ENCODE measurements at regions not wholly inside any gene's neighbourhood (a gene's known extent, or its start where the extent isn't known, plus 50 kb on each side); places are given as distances from the start of the nearest gene placed in this dataset.
"Not testable (repeated sequence)": the region's sequence is repeated elsewhere in the genome, so short reads cannot be mapped to it uniquely, and the experiment has no call there.

DNA sequence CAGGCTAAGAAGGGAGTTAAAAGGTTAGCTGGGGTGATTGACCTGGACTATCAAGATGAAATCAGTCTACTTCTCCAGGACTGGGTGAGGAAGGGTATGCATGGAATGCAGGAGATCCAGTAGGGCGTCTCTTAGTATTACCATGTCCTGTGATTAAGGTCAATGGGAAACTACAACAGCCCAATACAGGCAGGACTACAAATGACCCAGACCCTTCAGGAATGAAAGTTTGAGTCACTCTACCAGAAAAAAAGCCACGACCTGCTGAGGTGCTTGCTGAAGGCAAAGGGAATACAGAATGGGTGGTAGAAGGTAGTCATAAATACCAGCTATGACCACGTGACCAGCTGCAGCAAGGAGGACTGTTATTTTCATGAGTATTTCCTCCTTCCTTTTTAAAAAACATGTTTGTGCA, 249.7 kb upstream of the CYRIA start:
- DNase-seq, H3K36me3 ChIP-seq, H3K9me3 ChIP-seq, H3K4me3 ChIP-seq, H3K27me3 ChIP-seq: not testable (repeated sequence)

GRCh38 chr2:16911746-16912145, 246.1 kb upstream of the CYRIA start:
- H3K4me3 ChIP-seq, result no peak overlapping the region

GRCh38 chr2:16908656-16909055, 243.0 kb upstream of the CYRIA start:
- no peaks in the 10 kb centered on the region for H3K36me3 ChIP-seq
- H3K9me3 ChIP-seq, result no peaks in the 10 kb centered on the region
- H3K4me3 ChIP-seq, result no peak overlapping the region
- DNase-seq, result no peak
- H3K27me3 ChIP-seq, result no peaks in the 10 kb centered on the region

More at GRCh38 chr2:16911746-16912145, 246.1 kb upstream of the CYRIA start:
- no peaks in the 10 kb centered on the region for H3K9me3 ChIP-seq
- DNase-seq, result no peak
- no peaks in the 10 kb centered on the region for H3K27me3 ChIP-seq
- H3K36me3 ChIP-seq, result no peaks in the 10 kb centered on the region

DNA sequence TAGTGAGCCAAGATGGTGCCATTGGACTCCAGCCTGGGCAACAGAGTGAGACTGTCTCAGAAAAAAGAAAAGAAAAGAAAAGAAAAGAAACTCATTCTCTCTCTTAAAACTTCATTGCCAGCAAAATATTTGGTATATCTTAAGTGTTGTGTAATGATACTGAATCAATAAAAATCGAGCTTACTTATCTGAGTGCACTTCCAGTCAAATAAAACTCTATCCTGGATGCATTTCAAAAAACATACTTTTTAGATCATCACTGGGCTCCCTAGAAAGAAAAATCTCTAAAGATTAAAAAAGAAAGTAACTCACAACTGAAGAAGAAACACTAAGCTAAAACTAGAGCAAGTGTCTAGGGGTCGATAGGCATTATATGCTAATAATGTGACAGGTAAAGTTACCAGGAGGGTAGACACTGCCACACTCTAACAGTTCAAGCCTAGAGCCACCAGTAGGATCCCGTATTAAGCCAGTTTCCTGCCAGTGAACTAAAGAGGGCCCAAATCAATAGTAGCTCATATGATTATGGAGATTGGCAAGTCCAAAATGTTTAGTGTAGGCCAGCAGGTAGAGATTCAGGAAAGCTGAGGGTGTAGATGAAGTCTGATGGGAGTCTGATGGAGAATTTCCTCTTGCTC, 242.1 kb upstream of the CYRIA start:
- Histone ChIP-seq H3K36me3 (no peaks in the 10 kb centered on the region), H3K4me3 (no peak overlapping the region), H3K9me3 (no peaks in the 10 kb centered on the region), H3K27me3 (no peaks in the 10 kb centered on the region)
- no peak for DNase-seq

DNA sequence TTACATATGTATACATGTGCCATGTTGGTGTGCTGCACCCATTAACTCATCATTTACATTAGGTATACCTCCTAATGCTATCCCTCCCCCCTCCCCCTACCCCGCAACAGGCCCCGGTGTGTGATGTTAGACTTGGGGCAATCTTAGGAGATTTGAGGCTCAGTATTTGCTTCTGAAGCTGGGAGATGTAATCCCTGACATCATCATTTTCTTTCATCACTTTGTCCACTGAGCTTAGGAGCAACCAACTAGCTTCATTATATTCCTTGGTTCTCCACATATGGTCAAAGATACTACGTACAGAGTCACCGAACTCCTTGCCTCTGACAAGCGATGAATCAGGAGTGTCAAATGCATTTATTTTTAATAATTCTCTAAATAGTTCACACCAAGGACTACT, 239.7 kb upstream of the CYRIA start:
- not testable (repeated sequence) for DNase-seq, H3K9me3 ChIP-seq, H3K4me3 ChIP-seq, H3K36me3 ChIP-seq, H3K27me3 ChIP-seq

DNA sequence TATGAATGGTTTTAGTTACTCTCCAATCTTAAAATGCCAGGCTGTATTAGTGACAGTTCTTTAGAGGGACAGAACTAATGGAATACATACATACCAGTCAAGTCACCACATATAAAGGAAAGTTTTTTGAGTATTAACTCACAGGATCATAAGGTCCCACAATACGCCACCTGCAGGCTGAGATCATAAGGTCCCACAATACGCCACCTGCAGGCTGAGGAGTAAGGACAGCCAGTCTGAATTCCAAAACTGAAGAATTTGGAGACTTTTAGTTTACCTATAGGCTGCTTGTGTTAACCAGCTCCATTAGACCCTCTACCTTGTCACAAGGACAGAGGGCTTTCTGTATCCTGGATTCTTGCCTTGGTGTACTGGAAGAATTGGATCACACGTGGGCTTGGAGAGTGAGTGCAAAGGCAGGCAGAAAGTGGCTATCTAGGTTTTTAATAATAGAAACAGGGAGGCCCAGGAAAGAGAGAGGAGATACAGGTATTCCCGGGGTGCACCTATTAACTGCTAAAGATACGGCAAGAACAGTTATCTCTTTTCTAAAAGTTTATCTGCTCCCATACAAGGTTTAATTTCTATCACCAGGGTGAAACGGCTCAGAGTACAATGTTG, 234.9 kb upstream of the CYRIA start:
- Histone ChIP-seq H3K36me3 (no peaks in the 10 kb centered on the region), H3K27me3 (no peaks in the 10 kb centered on the region), H3K4me3 (no peak overlapping the region), H3K9me3 (no peaks in the 10 kb centered on the region)
- peak; percentile 15 for DNase-seq

- Histone ChIP-seq H3K9me3 (no peaks in the 10 kb centered on the region), H3K27me3 (no peaks in the 10 kb centered on the region), H3K36me3 (no peaks in the 10 kb centered on the region), H3K4me3 (no peak overlapping the region)
- no peak for DNase-seq
These were observed 234.3 kb upstream of the CYRIA start for GRCh38 chr2:16899958-16900357.

- DNase-seq, result no peak
- Histone ChIP-seq H3K4me3 (no peak overlapping the region), H3K27me3 (no peaks in the 10 kb centered on the region), H3K36me3 (no peaks in the 10 kb centered on the region), H3K9me3 (no peaks in the 10 kb centered on the region)
These were observed 224.4 kb upstream of the CYRIA start for GRCh38 chr2:16890081-16890480.

DNA sequence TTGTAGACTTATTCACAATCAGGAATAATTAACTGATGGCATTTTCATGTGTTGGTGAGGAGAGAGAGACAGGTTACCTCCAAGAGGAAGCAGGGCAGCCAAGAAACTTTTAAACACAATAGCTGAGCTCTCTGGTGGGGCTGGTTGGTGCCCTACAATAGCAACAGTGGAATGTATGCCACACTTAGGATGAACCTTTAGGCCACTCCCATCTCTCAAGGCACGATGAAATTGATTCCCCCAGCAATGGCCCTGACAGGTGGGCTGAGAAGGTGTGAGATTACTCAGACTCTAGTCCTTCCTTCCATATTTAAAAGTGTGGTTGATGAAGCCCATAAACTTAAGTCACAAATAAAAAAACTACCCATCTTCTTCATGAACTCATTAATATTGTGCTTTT, 219.4 kb upstream of the CYRIA start:
- DNase-seq, result no peak
- H3K27me3 ChIP-seq, result no peaks in the 10 kb centered on the region
- no peak overlapping the region for H3K4me3 ChIP-seq
- H3K36me3 ChIP-seq, result no peaks in the 10 kb centered on the region
- no peaks in the 10 kb centered on the region for H3K9me3 ChIP-seq

DNA sequence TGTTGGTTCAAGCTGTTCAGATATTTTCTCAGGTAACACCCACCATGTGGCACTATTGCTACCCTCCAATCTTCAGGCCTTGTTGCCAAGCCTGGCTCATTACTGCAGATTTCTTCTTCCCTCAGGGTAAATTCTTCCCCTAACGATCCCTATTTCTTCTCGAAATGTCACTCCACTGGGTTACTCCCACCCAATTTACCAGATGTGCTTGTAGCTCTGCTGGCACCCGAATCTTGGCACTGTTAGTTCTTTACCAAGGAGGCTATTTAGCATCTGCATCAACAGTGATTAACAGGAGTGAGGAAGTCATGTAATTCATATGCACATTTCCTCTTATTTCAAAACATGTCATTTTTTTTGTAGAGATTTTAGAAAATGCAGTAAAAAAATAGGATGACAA, 217.1 kb upstream of the CYRIA start:
- Histone ChIP-seq H3K9me3 (no peaks in the 10 kb centered on the region), H3K4me3 (no peak overlapping the region), H3K27me3 (no peaks in the 10 kb centered on the region), H3K36me3 (no peaks in the 10 kb centered on the region)
- DNase-seq, result no peak

GRCh38 chr2:16881122-16881521, 215.5 kb upstream of the CYRIA start:
- DNase-seq, result no peak
- Histone ChIP-seq H3K4me3 (no peak overlapping the region), H3K36me3 (no peaks in the 10 kb centered on the region), H3K27me3 (no peaks in the 10 kb centered on the region), H3K9me3 (no peaks in the 10 kb centered on the region)

- Histone ChIP-seq H3K36me3 (no peaks in the 10 kb centered on the region), H3K27me3 (no peaks in the 10 kb centered on the region), H3K9me3 (no peaks in the 10 kb centered on the region), H3K4me3 (no peak overlapping the region)
- no peak for DNase-seq
These were observed 205.8 kb upstream of the CYRIA start for GRCh38 chr2:16871411-16871810.

- no peaks in the 10 kb centered on the region for H3K9me3 ChIP-seq
- DNase-seq, result no peak
- no peaks in the 10 kb centered on the region for H3K27me3 ChIP-seq
- H3K4me3 ChIP-seq, result no peak overlapping the region
- no peaks in the 10 kb centered on the region for H3K36me3 ChIP-seq
These were observed 204.9 kb upstream of the CYRIA start for GRCh38 chr2:16870491-16871076.

GRCh38 chr2:16869711-16870110, 204.1 kb upstream of the CYRIA start:
- no peak for DNase-seq
- H3K9me3 ChIP-seq, result no peaks in the 10 kb centered on the region
- no peak overlapping the region for H3K4me3 ChIP-seq
- H3K36me3 ChIP-seq, result no peaks in the 10 kb centered on the region
- no peaks in the 10 kb centered on the region for H3K27me3 ChIP-seq

DNA sequence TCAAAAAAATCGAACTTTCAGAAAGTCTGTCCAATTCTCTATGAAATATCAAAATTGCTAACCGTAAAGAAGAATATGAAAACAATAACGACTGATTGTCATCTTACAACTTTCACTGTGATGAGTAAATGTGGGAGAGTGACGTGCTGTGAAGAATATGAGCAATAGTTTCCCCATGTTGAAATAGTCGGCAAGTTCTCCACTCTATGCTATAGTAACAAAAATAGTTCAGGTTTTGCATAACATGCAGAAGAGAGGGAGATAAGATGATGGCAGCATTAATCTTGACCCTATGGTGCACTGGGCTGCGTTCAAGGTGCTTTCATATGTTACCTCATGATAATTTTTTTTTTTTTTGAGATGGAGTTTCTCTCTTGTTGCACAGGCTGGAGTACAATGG, 196.8 kb upstream of the CYRIA start:
- DNase-seq, result no peak
- H3K4me3 ChIP-seq, result no peak overlapping the region
- H3K36me3 ChIP-seq, result no peaks in the 10 kb centered on the region
- no peaks in the 10 kb centered on the region for H3K27me3 ChIP-seq
- no peaks in the 10 kb centered on the region for H3K9me3 ChIP-seq

DNA sequence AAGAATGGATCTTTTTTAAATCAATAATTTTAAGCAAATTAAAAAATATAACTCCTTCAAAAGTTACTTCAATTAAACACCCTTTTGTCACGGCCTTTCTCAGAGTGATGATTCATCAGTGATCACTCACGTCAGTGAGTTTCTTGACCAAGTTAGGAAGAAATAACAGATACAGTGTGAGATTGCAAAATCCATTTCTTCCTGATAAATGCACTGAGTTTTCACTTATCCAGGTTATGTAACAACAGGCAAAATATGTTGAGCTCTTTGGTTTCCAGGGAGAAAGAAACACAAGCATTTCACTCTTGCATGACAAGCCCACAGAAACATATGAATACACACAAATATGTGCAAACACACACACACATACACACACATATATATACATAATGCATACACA, 195.9 kb upstream of the CYRIA start:
- DNase-seq, result no peak
- no peak overlapping the region for H3K4me3 ChIP-seq
- no peaks in the 10 kb centered on the region for H3K36me3 ChIP-seq
- no peaks in the 10 kb centered on the region for H3K27me3 ChIP-seq
- H3K9me3 ChIP-seq, result no peaks in the 10 kb centered on the region

DNA sequence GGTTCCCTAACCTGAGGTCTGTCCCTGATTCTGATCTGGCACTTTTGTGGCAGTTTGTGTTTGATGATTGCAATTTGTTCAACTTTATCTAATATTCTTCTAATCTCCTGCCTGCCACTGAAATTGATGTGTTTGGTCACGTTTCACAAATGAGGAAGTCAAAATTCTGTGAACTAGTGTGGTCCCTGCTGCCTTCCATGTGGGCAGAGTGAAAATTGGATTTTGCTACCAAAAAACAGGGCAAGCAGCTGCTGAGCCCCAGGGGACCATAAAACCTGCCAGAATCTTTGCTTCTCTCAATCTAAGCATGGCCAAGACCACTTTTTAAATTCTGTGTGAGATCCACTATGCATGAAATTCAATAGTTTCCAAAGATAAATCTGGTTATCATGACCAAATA, 195.5 kb upstream of the CYRIA start:
- H3K9me3 ChIP-seq, result no peaks in the 10 kb centered on the region
- H3K27me3 ChIP-seq, result no peaks in the 10 kb centered on the region
- H3K36me3 ChIP-seq, result no peaks in the 10 kb centered on the region
- H3K4me3 ChIP-seq, result no peak overlapping the region
- no peak for DNase-seq

DNA sequence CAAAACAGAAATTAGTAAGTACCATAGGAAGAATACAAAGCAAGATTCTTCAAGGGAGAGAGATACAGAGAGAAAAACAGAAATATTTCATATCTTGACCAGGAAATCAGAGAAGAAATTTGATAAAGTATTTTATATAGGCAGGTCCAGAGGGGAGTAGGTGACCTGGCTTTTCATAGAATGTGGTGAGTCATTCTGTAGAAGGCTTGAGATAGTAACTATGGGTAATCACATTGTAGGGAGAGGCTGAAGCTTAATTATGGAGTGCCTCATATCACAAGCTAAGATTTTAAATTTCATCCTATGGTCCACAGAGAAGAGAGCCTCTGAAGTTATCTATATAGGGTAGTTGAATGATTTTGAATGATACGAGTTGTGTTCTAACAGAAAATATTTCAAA, 195.0 kb upstream of the CYRIA start:
- no peak for DNase-seq
- Histone ChIP-seq H3K9me3 (no peaks in the 10 kb centered on the region), H3K4me3 (no peak overlapping the region), H3K36me3 (no peaks in the 10 kb centered on the region), H3K27me3 (no peaks in the 10 kb centered on the region)
